Hippocampal formation (tissue), 2 donors: ENCODE measurements at regions not wholly inside any gene's neighbourhood (a gene's known extent, or its start where the extent isn't known, plus 50 kb on each side); places are given as distances from the start of the nearest gene placed in this dataset.
"Not testable (repeated sequence)": the region's sequence is repeated elsewhere in the genome, so short reads cannot be mapped to it uniquely, and the experiment has no call there.

ENCODE experiments used
- DNase-seq, 2 donors: peaks; one replicate each; lab custom pipeline; 2025; lab: John Stamatoyannopoulos, UW

DNA sequence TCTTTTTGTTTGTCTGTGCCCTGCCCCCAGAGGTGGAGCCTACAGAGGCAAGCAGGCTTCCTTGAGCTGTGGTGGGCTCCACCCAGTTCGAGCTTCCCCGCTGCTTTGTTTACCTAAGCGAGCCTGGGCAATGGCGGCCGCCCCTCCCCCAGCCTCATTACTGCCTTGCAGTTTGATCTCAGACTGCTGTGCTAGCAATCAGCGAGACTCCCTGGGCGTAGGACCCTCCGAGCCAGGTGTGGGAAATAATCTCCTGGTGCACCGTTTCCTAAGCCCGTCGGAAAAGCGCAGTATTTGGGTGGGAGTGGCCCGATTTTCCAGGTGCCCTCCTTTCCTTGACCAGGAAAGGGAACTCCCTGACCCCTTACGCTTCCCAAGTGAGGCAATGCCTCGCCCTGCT is 78.6 kb upstream of the HAND2 start:
- DNase-seq: not testable (repeated sequence)

DNA sequence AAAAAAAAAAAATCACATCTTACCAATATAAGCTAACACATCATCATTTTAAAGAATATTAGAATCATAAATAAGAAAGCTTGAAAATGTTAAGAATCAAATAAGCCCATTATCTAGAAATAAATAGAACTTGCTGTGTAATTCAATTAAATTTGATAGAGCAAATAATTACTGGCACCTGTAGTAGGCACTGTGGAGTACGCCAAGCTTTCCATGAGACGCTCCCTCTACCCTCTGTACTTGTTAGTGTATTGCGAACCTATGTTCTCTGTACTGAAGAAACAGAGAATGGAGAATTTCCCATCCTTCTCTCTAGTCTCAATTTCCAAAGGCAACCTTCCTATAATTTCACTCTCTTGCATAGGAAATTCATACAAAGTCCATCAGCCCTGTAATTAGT is 61.7 kb upstream of the HAND2 start:
- DNase-seq: no peak

DNA sequence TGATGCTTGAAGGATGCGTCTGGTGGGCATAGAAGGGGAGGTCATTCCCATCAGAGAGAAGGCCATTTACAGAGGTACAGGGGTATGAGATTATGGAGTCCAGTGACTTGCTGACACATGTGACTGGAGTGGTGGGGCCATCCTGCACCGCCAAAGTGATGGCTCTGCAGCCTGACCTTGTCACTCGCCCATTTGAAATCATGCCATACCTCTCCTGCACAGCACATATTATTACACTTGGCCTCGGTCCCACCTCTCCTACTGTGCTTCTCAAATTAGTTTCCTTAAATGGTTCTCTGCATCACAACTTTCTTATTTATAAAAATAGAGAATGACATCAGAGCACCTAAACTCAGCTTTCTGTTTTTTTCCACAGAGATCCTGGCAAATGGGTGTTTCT is 60.7 kb upstream of the HAND2 start:
- DNase-seq: no peak

DNA sequence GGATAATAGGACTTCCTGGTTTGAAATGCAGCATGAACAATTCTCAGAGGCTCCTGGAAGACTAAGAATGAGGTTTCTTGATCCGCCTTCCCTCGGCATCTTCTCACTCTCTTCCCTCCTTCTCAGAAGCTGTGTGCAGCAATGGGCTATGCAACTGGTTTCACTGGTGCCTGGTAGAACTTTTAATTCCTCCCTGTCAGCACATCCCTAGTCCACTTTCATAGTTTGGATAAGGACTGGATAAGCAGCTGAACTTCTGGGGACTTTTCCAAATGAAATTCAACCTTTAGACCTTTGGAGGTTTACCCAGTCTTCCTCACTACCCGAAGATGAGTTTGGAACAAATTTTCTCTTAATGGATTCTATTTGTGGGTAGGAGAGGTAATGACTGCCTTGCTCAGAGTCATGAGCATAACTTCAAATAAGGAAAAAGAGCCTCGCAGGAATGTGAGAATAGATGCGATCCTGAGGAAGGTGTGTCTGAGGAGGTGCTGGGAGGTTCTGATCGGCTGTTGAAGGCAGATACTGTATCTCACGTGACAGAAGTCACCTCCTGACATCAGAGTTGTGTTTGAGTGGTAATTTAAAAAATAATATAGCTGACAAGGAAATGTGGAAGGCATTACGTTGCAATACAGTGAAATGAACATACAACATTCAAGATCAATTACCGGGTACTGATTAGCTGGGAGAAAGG is 56.0 kb upstream of the HAND2 start:
- no peak for DNase-seq

GRCh38 chr4:173584506-173584905 is 54.5 kb upstream of the HAND2 start:
- DNase-seq: no peak
